ENCODE measurements at regions not wholly inside any gene's neighbourhood (a gene's known extent, or its start where the extent isn't known, plus 50 kb on each side); places are given as distances from the start of the nearest gene placed in this dataset.
"Not testable (repeated sequence)": the region's sequence is repeated elsewhere in the genome, so short reads cannot be mapped to it uniquely, and the experiment has no call there.

- not testable (repeated sequence) for DNase-seq (ENCODE audit: low spot score)
These were observed 155.3 kb upstream of the DIAPH2 start for GRCh38 chrX:96529386-96529785.

- DNase-seq (ENCODE audit: low spot score): no peak
These were observed 146.4 kb upstream of the DIAPH2 start for GRCh38 chrX:96538104-96538725.

- DNase-seq (ENCODE audit: low spot score): no peak
These were observed 144.5 kb upstream of the DIAPH2 start for GRCh38 chrX:96540111-96540631.

GRCh38 chrX:96546281-96546680, 138.4 kb upstream of the DIAPH2 start:
- not testable (repeated sequence) for DNase-seq (ENCODE audit: low spot score)

DNA sequence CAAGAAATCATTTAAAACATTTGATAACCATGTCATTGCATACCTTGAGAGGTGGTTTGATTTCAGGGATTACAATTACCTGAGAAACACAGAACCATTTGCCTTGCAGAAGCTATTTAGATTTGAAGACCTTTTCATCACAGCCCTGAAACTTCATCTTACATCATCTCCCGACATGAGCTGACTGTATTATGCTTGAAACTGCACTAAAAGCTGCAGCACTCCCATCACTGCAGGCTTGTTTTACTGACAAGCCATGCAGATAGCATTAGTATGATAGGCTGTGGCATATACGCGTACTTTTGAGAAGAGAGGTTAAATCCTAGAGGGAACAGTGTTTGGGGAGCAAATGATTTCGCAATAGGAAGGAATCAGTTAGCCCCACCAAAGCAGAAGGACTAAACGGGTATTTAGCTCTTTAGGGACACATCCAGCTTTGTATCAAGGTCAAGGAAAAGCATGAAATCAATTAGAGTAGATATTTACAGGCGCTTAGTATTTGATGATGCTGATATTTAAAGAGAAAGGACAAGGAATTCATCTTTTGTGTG, 133.2 kb upstream of the DIAPH2 start:
- DNase-seq (ENCODE audit: low spot score): no peak

DNA sequence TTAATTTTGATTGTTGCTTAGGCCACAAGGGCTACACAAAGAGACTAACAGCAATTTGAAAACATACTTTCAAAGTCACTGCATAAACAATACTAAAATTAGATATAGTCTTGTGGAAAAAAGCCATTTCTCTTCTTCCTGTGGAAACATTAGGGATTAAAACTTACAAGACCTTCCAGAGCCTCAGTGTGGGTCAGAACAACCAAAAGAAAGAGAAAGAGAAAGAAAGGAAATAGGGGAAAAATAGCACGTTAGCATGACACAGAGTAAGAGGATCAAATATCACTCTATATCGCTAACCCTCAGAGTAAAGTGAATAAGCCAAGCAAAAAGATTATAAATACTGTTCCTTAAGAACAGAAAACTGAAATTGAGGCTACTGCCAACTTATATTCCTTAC, 127.8 kb upstream of the DIAPH2 start:
- DNase-seq (ENCODE audit: low spot score): no peak

DNA sequence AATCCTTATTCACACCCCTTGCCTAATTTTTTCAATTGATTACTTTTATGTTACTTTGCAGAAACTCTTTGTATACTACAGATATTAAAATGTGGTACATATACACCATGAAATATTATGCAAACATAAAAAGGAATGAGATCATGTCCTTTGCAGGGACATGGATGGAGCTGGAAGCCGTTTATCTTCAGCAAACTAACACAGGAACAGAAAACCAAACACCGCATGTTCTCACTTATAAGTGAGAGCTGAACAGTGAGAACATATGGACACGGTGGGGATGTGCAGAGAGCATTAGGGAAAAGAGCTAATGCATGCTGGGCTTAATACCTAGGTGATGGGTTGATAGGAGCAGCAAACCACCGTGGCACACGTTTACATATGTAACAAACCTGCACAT, 123.5 kb upstream of the DIAPH2 start:
- DNase-seq (ENCODE audit: low spot score): not testable (repeated sequence)

DNA sequence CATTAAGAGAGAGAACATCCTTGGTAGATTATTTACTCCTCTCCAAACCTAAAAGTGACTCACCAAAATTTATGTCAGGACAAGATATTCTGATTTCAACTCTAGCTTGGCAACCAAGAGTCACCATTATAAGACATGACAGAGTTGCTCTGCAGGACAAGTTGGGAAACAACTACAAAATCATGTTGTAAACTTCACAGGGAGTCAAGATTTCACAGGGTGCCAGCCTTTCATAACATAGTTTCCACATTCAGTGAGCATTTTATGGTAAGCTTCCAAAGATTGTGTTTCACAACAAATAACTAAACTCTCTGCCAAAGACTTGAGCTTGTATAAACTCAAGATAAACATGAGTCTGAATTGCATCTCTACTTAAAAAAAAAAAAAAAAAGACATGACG, 121.0 kb upstream of the DIAPH2 start:
- DNase-seq (ENCODE audit: low spot score): no peak

- no peak for DNase-seq (ENCODE audit: low spot score)
These were observed 120.0 kb upstream of the DIAPH2 start for GRCh38 chrX:96564595-96564994.

DNA sequence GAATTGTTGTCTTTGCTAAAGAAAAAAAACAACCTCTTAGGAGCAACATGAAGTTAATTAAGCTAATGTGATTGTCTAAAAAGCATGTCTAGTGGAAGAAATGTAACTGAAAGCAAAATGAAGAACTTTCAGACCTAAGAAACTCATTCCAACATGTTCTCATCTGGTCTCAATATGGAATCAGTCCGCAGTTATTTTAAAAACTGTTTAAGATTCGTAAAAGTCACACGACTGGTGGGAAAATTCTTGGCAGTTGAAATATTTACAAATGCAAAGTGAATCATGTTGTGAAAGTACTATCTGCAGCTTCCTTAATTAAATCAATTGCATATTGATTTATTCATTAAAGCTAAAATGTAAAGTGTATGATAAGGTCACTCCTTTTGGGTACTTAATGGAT, 117.8 kb upstream of the DIAPH2 start:
- DNase-seq (ENCODE audit: low spot score): no peak

GRCh38 chrX:96568071-96568470, 116.6 kb upstream of the DIAPH2 start:
- no peak for DNase-seq (ENCODE audit: low spot score)

DNA sequence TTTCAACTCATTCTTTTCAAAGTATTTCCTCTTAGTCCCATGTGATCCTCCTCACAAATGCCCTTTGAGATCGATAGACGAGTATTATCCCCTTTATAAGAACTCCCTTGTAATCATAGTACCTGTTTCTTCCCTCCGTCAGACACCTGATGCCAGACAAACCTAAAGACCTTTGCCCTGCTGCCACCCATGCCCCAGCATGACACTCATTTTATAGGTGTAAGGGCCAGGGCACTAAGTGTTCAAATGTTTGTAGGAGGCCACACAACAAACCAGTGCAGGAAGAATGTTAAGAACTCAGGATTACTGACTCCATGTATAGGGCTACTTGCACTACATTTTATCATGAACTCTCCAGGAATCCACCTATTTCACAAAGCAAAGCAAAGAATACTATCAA, 115.6 kb upstream of the DIAPH2 start:
- no peak for DNase-seq (ENCODE audit: low spot score)

DNA sequence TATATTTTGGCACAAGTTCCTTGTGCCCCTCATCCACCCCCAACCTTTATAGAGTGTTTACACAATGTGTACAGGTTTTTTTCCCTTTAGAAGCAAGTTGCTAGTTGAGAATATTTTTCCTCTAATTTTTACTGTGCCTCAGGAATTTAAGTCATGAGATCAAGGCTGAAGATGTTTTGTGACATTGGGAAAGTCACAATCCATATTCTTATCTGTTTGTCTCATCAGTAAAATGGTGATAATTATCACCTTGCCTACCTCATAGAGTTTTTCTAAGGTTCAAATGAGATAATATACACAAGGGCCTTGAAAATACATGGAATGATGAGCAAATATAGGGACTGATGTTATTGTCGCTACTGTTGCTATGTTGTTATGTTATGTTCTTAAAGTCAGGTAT, 109.6 kb upstream of the DIAPH2 start:
- no peak for DNase-seq (ENCODE audit: low spot score)

GRCh38 chrX:96576368-96576767, 108.3 kb upstream of the DIAPH2 start:
- DNase-seq (ENCODE audit: low spot score): no peak

DNA sequence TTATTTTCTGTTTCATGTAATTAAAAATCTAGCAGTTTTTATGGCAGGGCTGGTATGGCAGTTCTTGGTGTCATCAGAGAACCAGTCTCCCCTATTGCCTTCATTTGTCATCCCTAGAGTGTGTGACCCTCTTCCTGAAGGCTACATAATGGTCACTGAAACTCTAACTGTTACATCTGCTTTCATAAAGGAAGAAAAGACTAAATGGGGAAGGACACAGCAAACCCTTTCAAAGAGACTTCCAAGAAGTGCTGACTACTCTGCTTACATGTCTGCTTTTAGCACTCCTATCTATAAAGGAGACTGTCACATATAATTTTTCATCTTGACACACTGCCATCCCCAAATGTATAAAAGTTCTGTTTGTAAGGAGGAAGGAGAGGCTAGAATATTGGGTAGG, 105.9 kb upstream of the DIAPH2 start:
- DNase-seq (ENCODE audit: low spot score): peak; percentile 15

GRCh38 chrX:96579252-96579651, 105.4 kb upstream of the DIAPH2 start:
- peak; percentile 3 for DNase-seq (ENCODE audit: low spot score)

DNA sequence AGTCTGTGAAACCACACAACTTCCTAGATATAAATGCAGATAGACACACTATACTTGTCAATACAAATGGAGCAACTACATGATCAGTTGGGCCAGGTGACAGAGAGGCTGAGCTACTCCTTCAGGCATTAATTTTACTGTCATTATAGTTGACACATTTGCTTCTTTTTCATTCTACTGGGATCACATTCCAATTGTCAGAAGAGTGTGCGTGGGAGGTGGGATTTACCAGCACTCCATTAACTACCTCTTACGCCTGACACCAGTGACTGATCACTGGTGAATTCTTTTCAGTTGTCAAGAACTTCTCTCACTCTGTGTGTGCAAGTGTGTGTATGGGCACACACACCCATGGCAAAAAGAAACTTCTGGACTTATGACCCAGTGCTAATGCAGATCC, 94.2 kb upstream of the DIAPH2 start:
- no peak for DNase-seq (ENCODE audit: low spot score)

- DNase-seq (ENCODE audit: low spot score): peak; percentile 41
These were observed 93.2 kb upstream of the DIAPH2 start for GRCh38 chrX:96591421-96591820.

- not testable (repeated sequence) for DNase-seq (ENCODE audit: low spot score)
These were observed 86.8 kb upstream of the DIAPH2 start for GRCh38 chrX:96597847-96598246.

- DNase-seq (ENCODE audit: low spot score): no peak
These were observed 72.9 kb upstream of the DIAPH2 start for GRCh38 chrX:96611619-96612362.

DNA sequence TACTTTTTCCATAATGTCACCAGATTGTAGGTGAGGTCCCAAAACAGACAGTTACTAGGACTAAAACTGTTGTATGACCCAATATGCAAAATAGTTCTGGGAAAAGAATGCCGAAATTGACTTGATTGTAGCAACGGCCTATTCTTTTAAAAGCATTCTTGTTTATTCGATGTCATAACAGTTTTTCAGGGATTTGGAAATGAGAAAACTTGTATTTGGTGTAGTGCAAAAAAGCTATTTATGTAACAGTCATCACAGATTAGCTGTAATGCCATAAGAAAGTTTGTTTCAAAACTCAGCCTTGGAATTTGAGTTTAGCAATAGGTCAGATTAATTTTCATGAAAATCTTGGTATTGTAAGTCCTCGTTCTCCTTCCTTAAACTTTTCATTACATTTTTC, 69.2 kb upstream of the DIAPH2 start:
- DNase-seq (ENCODE audit: low spot score): no peak

- DNase-seq (ENCODE audit: low spot score): no peak
These were observed 65.1 kb upstream of the DIAPH2 start for GRCh38 chrX:96619588-96619987.

DNA sequence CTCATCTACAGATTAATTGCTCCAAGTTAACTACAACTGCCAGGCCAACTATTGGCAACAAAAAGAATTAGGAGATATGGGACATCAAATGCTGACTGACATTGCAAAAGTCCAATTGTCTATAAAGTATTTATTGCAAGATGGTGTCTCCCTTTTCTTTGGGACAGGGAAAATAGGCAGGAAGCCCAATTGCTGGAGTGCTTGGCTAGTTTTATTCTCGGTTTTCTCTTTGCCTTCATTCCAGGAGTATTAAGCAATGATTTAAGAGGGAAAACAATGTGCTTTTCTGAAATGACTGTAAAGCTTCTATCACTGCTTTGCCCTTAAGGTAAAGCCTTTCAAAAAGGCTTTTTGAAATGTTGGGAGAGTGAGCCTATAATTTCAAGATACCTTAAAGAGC, 62.8 kb upstream of the DIAPH2 start:
- no peak for DNase-seq (ENCODE audit: low spot score)
